ENCODE measurements at regions not wholly inside any gene's neighbourhood (a gene's known extent, or its start where the extent isn't known, plus 50 kb on each side); places are given as distances from the start of the nearest gene placed in this dataset.
"Not testable (repeated sequence)": the region's sequence is repeated elsewhere in the genome, so short reads cannot be mapped to it uniquely, and the experiment has no call there.

- not testable (repeated sequence) for DNase-seq (ENCODE audit: low spot score)
These were observed 75.8 kb upstream of the PARP8 start for GRCh38 chr5:50590444-50591189.

GRCh38 chr5:50591338-50591737, 75.1 kb upstream of the PARP8 start:
- not testable (repeated sequence) for DNase-seq (ENCODE audit: low spot score)

DNA sequence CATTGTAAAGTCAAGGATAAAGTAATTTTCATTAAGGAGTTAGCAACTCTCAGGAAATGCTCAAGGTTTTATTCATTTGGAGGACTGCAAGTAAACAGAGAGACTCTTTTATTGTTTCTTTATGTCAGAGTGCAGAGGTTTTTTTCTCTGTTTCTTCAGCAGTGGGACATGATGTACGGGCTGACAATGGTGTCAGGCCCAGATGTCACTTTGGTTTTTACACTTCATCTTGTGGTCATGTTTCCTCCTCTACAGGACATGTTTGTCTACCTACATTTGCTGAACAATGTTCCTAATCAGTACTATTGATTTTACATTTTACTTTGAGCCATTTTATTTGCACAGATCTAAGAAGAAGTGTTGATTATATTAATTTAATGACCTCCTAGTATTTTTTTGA, 72.8 kb upstream of the PARP8 start:
- DNase-seq (ENCODE audit: low spot score) = no peak

DNA sequence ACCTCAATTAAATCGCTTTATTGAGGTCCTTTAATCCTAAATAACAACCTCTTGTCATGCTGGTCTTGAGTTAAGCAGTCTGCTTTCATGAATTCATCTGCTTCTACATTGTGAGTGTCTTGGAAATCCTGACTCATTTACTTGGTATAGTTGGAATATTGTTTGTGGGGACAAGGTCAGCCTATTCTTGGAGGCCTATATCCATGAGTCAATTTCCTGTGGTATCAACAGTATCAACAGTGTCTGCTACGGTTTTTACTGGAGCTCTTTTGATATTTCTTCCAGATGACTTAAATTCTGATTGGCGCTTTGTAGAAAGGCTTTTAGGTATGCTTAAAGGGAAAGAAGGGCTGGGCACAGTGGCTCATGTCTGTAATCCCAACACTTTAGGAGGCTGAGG, 71.2 kb upstream of the PARP8 start:
- DNase-seq (ENCODE audit: low spot score) = no peak

GRCh38 chr5:50601576-50601975, 64.9 kb upstream of the PARP8 start:
- DNase-seq (ENCODE audit: low spot score) = not testable (repeated sequence)

GRCh38 chr5:50606179-50606578, 60.3 kb upstream of the PARP8 start:
- DNase-seq (ENCODE audit: low spot score) = no peak

GRCh38 chr5:50607456-50607855, 59.0 kb upstream of the PARP8 start:
- not testable (repeated sequence) for DNase-seq (ENCODE audit: low spot score)

DNA sequence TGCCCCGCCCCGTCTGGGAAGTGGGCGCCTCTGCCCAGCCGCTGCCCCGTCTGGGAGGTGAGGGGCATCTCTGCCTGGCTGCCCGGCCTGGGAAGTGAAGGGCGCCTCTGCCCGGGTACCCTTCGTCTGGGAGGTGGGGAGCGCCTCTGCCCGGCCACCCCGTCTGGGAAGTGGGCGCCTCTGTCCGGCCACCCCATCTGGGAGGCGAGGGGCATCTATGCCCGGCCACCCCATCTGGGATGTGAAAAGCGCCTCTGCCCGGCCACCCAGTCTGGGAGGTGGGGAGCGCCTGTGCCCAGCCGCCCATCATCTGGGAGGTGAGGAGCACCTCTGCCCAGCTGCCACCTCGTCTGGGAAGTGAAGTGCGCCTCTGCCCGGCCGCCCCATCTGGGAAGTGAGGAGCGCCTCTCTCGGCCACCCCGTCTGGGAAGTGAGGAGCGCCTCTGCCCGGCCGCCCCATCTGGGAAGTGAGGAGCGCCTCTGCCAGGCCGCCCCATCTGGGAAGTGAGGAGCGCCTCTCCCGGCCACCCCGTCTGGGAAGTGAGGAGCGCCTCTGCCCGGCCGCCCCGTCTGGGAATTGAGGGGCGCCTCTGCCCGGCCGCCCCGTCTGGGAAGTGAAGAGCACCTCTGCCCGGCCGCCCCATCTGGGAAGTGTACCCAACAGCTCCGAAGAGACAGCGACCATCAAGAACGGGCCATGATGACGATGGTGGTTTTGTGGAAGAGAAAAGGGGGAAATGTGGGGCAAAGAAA, 58.3 kb upstream of the PARP8 start:
- DNase-seq (ENCODE audit: low spot score) = not testable (repeated sequence)

- DNase-seq (ENCODE audit: low spot score) = not testable (repeated sequence)
These were observed 53.4 kb upstream of the PARP8 start for GRCh38 chr5:50613057-50613456.

Measured in HuH-7 (cell line).